ENCODE measurements at regions not wholly inside any gene's neighbourhood (a gene's known extent, or its start where the extent isn't known, plus 50 kb on each side); places are given as distances from the start of the nearest gene placed in this dataset.

- Mint-ChIP-seq H3K27ac (ENCODE audit: unreplicated experiment) (no peak overlapping the region), H3K4me1 (ENCODE audit: unreplicated experiment) (no peaks in the 10 kb centered on the region), H3K36me3 (ENCODE audit: unreplicated experiment) (no peaks in the 10 kb centered on the region), H3K9me3 (ENCODE audit: unreplicated experiment) (peaks cover 4% of the 10 kb centered on the region), H3K27me3 (ENCODE audit: unreplicated experiment) (peaks cover 2% of the 10 kb centered on the region), H3K4me3 (ENCODE audit: unreplicated experiment) (no peak overlapping the region)
- no peak for TF ChIP-seq CTCF (IDR thresholded peaks at IDR 0.05)
- no peak for DNase-seq (ENCODE audit: extremely low spot score, unreplicated experiment)
Measured at GRCh38 chr2:139918982-139919381, 1138.8 kb upstream of the NXPH2 start.

DNA sequence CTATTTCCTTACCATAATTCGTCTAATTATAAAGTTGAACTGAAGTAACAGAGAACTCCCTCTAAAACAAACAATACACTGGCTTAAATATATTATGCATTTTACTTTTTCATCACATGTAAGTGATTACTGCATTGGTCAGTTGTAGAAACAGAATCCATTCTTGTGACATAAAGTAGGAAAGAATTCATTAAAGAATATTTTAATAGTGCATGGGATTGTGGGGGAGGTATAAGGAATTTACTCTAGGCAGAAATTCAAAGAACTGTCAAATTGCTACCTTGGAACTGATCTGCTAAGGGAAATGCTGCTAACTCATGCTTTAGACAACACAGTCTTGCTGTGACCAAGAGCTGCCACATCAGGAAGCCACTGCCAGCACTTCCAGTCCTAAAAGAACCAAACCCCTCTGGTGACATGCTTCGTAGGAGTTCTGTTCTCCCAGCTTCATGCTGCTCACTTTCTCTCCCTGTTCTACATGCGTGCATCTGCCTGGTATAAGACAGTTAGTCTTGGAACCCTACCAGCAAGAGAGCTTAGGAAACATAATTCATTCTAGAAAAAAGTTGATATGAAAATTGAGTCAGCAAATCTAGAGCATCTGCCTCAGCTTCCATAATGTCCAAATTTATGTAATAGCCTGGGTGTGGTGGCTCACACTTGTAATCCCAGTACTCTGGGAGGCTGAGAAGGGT, 1137.6 kb upstream of the NXPH2 start:
- DNase-seq (ENCODE audit: extremely low spot score, unreplicated experiment) = no peak
- H3K27me3 Mint-ChIP-seq (ENCODE audit: unreplicated experiment) = peaks cover 2% of the 10 kb centered on the region

DNA sequence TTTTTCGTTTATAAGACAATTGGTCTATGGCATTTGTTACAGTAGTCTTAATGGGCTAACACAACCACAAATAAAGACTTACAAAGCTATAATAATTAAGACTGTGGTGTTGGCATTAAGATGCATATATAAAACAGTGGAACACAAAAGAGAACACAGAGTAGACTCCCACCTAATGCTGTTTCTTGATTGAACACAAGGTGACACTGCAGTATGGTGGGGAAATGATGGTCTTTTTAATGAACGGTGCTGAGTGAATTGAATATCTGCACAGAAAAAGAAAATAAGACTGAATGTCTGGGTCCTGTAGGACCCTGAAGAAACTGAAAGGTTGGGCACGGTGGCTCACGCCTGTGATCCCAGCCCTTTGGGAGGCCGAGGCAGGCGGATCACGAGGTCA, 1136.6 kb upstream of the NXPH2 start:
- H3K36me3 Mint-ChIP-seq (ENCODE audit: unreplicated experiment) = no peaks in the 10 kb centered on the region
- no peak overlapping the region for H3K4me3 Mint-ChIP-seq (ENCODE audit: unreplicated experiment)
- H3K27me3 Mint-ChIP-seq (ENCODE audit: unreplicated experiment) = no peaks in the 10 kb centered on the region
- peak; percentile 18 for TF ChIP-seq CTCF (IDR thresholded peaks at IDR 0.05)
- no peak overlapping the region for H3K27ac Mint-ChIP-seq (ENCODE audit: unreplicated experiment)
- H3K4me1 Mint-ChIP-seq (ENCODE audit: unreplicated experiment) = no peaks in the 10 kb centered on the region
- peaks cover 11% of the 10 kb centered on the region for H3K9me3 Mint-ChIP-seq (ENCODE audit: unreplicated experiment)
- no peak for DNase-seq (ENCODE audit: extremely low spot score, unreplicated experiment)

More for the DNA sequence above, 1137.6 kb upstream of the NXPH2 start:
- Mint-ChIP-seq H3K4me3 (ENCODE audit: unreplicated experiment) (no peak overlapping the region), H3K27ac (ENCODE audit: unreplicated experiment) (no peak overlapping the region), H3K9me3 (ENCODE audit: unreplicated experiment) (peaks cover 4% of the 10 kb centered on the region), H3K4me1 (ENCODE audit: unreplicated experiment) (no peaks in the 10 kb centered on the region), H3K36me3 (ENCODE audit: unreplicated experiment) (no peaks in the 10 kb centered on the region)
- no peak for TF ChIP-seq CTCF (IDR thresholded peaks at IDR 0.05)

GRCh38 chr2:139911160-139911559, 1131.0 kb upstream of the NXPH2 start:
- no peak for TF ChIP-seq CTCF (IDR thresholded peaks at IDR 0.05)
- no peaks in the 10 kb centered on the region for H3K27me3 Mint-ChIP-seq (ENCODE audit: unreplicated experiment)
- H3K9me3 Mint-ChIP-seq (ENCODE audit: unreplicated experiment) = peaks cover 7% of the 10 kb centered on the region
- no peak overlapping the region for H3K4me3 Mint-ChIP-seq (ENCODE audit: unreplicated experiment)
- H3K27ac Mint-ChIP-seq (ENCODE audit: unreplicated experiment) = no peak overlapping the region
- no peak for DNase-seq (ENCODE audit: extremely low spot score, unreplicated experiment)
- no peaks in the 10 kb centered on the region for H3K36me3 Mint-ChIP-seq (ENCODE audit: unreplicated experiment)
- no peaks in the 10 kb centered on the region for H3K4me1 Mint-ChIP-seq (ENCODE audit: unreplicated experiment)

GRCh38 chr2:139909136-139909535, 1128.9 kb upstream of the NXPH2 start:
- no peak overlapping the region for H3K4me3 Mint-ChIP-seq (ENCODE audit: unreplicated experiment)
- no peaks in the 10 kb centered on the region for H3K4me1 Mint-ChIP-seq (ENCODE audit: unreplicated experiment)
- DNase-seq (ENCODE audit: extremely low spot score, unreplicated experiment) = no peak
- no peak overlapping the region for H3K27ac Mint-ChIP-seq (ENCODE audit: unreplicated experiment)
- peaks cover 7% of the 10 kb centered on the region for H3K9me3 Mint-ChIP-seq (ENCODE audit: unreplicated experiment)
- no peak for TF ChIP-seq CTCF (IDR thresholded peaks at IDR 0.05)
- H3K27me3 Mint-ChIP-seq (ENCODE audit: unreplicated experiment) = peaks cover 2% of the 10 kb centered on the region
- no peaks in the 10 kb centered on the region for H3K36me3 Mint-ChIP-seq (ENCODE audit: unreplicated experiment)
